Keratinocyte (primary cell): ENCODE measurements at regions not wholly inside any gene's neighbourhood (a gene's known extent, or its start where the extent isn't known, plus 50 kb on each side); places are given as distances from the start of the nearest gene placed in this dataset.

Source experiments
- DNase-seq: peaks from one replicate; pipeline ENCODE4 v3.0.0-alpha.2; 2011; ENCODE audit warnings: low read depth, missing footprints, low spot score
- FAIRE-seq: peaks from 2 replicates; lab custom pipeline; 2011; peaks lifted over from hg19 to GRCh38; lab: Jason Lieb, UNC
- H2AFZ ChIP-seq: 2 replicates; pipeline ENCODE4 v1.6.0; 2012; ENCODE audit warnings: low read length, control low read depth, inconsistent platforms; ENCODE audit not compliant: control insufficient read depth
- H3K27ac ChIP-seq: 2 replicates; pipeline ENCODE4 v1.5.1; 2011; ENCODE audit warnings: low read length; ENCODE audit not compliant: control insufficient read depth, insufficient read depth
- H3K27me3 ChIP-seq: 3 replicates; pipeline ENCODE4 v1.6.0; 2011; ENCODE audit warnings: low read length; ENCODE audit not compliant: control insufficient read depth, insufficient read depth; ENCODE audit errors: extremely low read depth
- H3K36me3 ChIP-seq, 2 experiments: 2 replicates in 1 of 2; 3 replicates in 1 of 2; pipeline ENCODE4 v1.5.1; 2011; ENCODE audit warnings: low read length in 2 of 2, mild to moderate bottlenecking in 1 of 2; ENCODE audit not compliant: control insufficient read depth in 2 of 2, insufficient read depth in 2 of 2; ENCODE audit errors: extremely low read depth in 1 of 2
- H3K4me1 ChIP-seq: 3 replicates; pipeline ENCODE4 v1.5.1; 2011; ENCODE audit warnings: low read length; ENCODE audit not compliant: control insufficient read depth, insufficient read depth; ENCODE audit errors: extremely low read depth
- H3K4me2 ChIP-seq: 3 replicates; pipeline ENCODE4 v1.6.0; 2011; ENCODE audit warnings: low read depth, low read length; ENCODE audit not compliant: control insufficient read depth, insufficient read depth; ENCODE audit errors: extremely low read depth
- H3K4me3 ChIP-seq, 3 experiments: fragments of 200-600 bp in 1 of 3; sonication (generic) in 1 of 3; 2 replicates in 2 of 3; 3 replicates in 1 of 3; pipeline ENCODE4 v1.5.1; 2011 to 2016; ENCODE audit warnings: low read length in 3 of 3, mild to moderate bottlenecking in 3 of 3, control low read depth in 2 of 3, inconsistent platforms in 1 of 3, low read depth in 1 of 3, mixed read lengths in 1 of 3, mixed run types in 1 of 3, moderate library complexity in 1 of 3; ENCODE audit not compliant: control insufficient read depth in 2 of 3, insufficient read depth in 2 of 3; ENCODE audit errors: extremely low read depth in 1 of 3
- H3K79me2 ChIP-seq: 2 replicates; pipeline ENCODE4 v1.6.0; 2012; ENCODE audit warnings: low read length; ENCODE audit not compliant: control insufficient read depth, insufficient read depth
- H3K9ac ChIP-seq: 3 replicates; pipeline ENCODE4 v1.6.0; 2011; ENCODE audit warnings: low read length; ENCODE audit not compliant: control insufficient read depth, insufficient read depth; ENCODE audit errors: extremely low read depth
- H3K9me1 ChIP-seq: 3 replicates; pipeline ENCODE4 v1.6.0; 2011; ENCODE audit warnings: low read length; ENCODE audit not compliant: control insufficient read depth, insufficient read depth; ENCODE audit errors: extremely low read depth
- H3K9me3 ChIP-seq: 2 replicates; pipeline ENCODE4 v1.5.1; 2012; ENCODE audit warnings: low read depth, low read length; ENCODE audit not compliant: control insufficient read depth
- H4K20me1 ChIP-seq: 3 replicates; pipeline ENCODE4 v1.6.0; 2011; ENCODE audit warnings: low read length; ENCODE audit not compliant: control insufficient read depth, insufficient read depth; ENCODE audit errors: extremely low read depth
- EZH2 ChIP-seq: IDR thresholded peaks from one replicate; pipeline ENCODE4 v1.6.1; 2012; ENCODE audit warnings: inconsistent platforms, mild to moderate bottlenecking, low read length, moderate library complexity
- dilution Hi-C: fragments of 300-500 bp; cut with MboI; formaldehyde crosslinking; loops from one replicate; pipeline ENCODE4 v1.7.0; 2020; ENCODE audit warnings: low sequenced_read_pairs; ENCODE audit not compliant: extremely low pct_ligation_motif_present
- TF ChIP-seq, protein P1 (sequence below), 3 experiments: IDR thresholded peaks in 1 of 3; conservative IDR thresholded peaks in 1 of 3; optimal IDR thresholded peaks in 1 of 3; 2 replicates in 2 of 3; 3 replicates in 1 of 3; pipeline versions ENCODE3 to v1.5.1; 2011; ENCODE audit warnings: low read length in 3 of 3, mild to moderate bottlenecking in 3 of 3, moderate library complexity in 2 of 3, control low read depth in 1 of 3, inconsistent platforms in 1 of 3; ENCODE audit not compliant: insufficient read depth in 2 of 3; ENCODE audit errors: extremely low read depth in 1 of 3

DNA sequence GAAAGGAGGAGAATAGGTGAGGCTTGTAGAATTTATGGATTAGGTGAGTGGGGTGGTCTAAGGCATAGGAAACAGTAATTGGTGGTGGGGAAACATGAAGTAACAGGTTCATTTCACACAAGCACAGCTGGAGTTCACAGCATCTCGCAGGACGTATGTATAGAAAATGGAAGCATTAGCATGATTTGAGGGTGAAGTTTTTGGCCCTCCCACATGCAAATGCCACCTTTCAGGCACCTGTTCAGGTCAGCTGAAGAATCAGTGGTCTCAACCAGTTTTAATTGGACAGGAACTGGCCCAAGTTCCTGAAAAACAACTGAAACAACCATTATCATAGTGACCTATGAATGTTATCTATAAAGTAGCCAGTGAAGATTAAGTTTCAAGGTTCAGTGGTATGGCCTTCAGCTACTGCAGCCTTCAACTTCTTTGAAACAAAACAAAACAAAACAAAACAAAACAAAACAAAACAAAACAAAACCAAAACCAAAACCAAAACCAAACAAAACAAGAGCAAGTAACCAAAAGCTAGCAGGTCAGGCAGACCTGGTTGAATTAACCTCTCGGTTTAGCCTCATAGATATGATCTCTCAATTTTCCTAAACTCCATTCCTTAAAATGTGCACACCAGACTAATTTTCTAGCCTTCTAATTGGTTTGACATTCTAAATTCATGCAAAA, 102.1 kb upstream of the SPHKAP start:
- H3K4me3 ChIP-seq, result no peak overlapping the region
- no peak overlapping the region for H3K4me2 ChIP-seq
- TF ChIP-seq, protein P1, sequence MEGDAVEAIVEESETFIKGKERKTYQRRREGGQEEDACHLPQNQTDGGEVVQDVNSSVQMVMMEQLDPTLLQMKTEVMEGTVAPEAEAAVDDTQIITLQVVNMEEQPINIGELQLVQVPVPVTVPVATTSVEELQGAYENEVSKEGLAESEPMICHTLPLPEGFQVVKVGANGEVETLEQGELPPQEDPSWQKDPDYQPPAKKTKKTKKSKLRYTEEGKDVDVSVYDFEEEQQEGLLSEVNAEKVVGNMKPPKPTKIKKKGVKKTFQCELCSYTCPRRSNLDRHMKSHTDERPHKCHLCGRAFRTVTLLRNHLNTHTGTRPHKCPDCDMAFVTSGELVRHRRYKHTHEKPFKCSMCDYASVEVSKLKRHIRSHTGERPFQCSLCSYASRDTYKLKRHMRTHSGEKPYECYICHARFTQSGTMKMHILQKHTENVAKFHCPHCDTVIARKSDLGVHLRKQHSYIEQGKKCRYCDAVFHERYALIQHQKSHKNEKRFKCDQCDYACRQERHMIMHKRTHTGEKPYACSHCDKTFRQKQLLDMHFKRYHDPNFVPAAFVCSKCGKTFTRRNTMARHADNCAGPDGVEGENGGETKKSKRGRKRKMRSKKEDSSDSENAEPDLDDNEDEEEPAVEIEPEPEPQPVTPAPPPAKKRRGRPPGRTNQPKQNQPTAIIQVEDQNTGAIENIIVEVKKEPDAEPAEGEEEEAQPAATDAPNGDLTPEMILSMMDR (optimal IDR thresholded peaks at IDR 0.05 in 1 of 3, IDR thresholded peaks at IDR 0.05 in 1 of 3, conservative IDR thresholded peaks at IDR 0.05 in 1 of 3; ENCODE audit: extremely low read depth in 1 of 3, insufficient read depth in 2 of 3, low read length in 3 of 3), result no peak
- no peak for TF ChIP-seq EZH2
- H3K36me3 ChIP-seq, result no peaks in the 10 kb centered on the region
- no peak overlapping the region for H3K9ac ChIP-seq
- H3K4me1 ChIP-seq, result no peaks in the 10 kb centered on the region
- no peaks in the 10 kb centered on the region for H3K79me2 ChIP-seq
- no peaks in the 10 kb centered on the region for H4K20me1 ChIP-seq
- FAIRE-seq (no peak), DNase-seq (no peak)
- no peak overlapping the region for H3K27ac ChIP-seq
- dilution Hi-C loops, result no loop called here
- no peaks in the 10 kb centered on the region for H3K27me3 ChIP-seq
- H3K9me1 ChIP-seq, result no peaks in the 10 kb centered on the region
- no peak overlapping the region for H2AFZ ChIP-seq
- H3K9me3 ChIP-seq, result no peaks in the 10 kb centered on the region

- H3K79me2 ChIP-seq, result no peaks in the 10 kb centered on the region
- H3K36me3 ChIP-seq, result no peaks in the 10 kb centered on the region
- no peaks in the 10 kb centered on the region for H3K27me3 ChIP-seq
- no peak overlapping the region for H3K27ac ChIP-seq
- no peaks in the 10 kb centered on the region for H3K9me1 ChIP-seq
- H2AFZ ChIP-seq, result no peak overlapping the region
- DNase-seq (no peak), FAIRE-seq (no peak)
- H3K4me3 ChIP-seq, result no peak overlapping the region
- dilution Hi-C loops, result no loop called here
- H3K9ac ChIP-seq, result no peak overlapping the region
- TF ChIP-seq EZH2, result no peak
- TF ChIP-seq, protein P1 (optimal IDR thresholded peaks at IDR 0.05 in 1 of 3, IDR thresholded peaks at IDR 0.05 in 1 of 3, conservative IDR thresholded peaks at IDR 0.05 in 1 of 3; ENCODE audit: extremely low read depth in 1 of 3, insufficient read depth in 2 of 3, low read length in 3 of 3), result no peak
- H4K20me1 ChIP-seq, result no peaks in the 10 kb centered on the region
- no peaks in the 10 kb centered on the region for H3K9me3 ChIP-seq
- H3K4me1 ChIP-seq, result no peaks in the 10 kb centered on the region
- no peak overlapping the region for H3K4me2 ChIP-seq
These were observed 100.9 kb upstream of the SPHKAP start for GRCh38 chr2:228282376-228282775.
